Thyroid gland (tissue), 4 donors: ENCODE measurements at regions not wholly inside any gene's neighbourhood (a gene's known extent, or its start where the extent isn't known, plus 50 kb on each side); places are given as distances from the start of the nearest gene placed in this dataset.

Experiments used
- CTCF ChIP-seq, 6 experiments: fragments of 200-600 bp in 3 of 6; fragments of 450-650 bp in 3 of 6; sonication (generic) in 3 of 6; IDR thresholded peaks; one replicate each; pipeline ENCODE4 v1.5.1; 2016 to 2019; ENCODE audit warnings: antibody characterized with exemption in 6 of 6, mild to moderate bottlenecking in 2 of 6, inconsistent platforms in 1 of 6, moderate library complexity in 1 of 6
- POLR2A ChIP-seq, 2 donors: fragments of 450-650 bp; IDR thresholded peaks; one replicate each; pipeline ENCODE4 v1.6.1; 2017; ENCODE audit warnings: antibody characterized with exemption in 2 of 2, mild to moderate bottlenecking in 2 of 2, moderate library complexity in 1 of 2

GRCh38 chr10:57979956-57980355, 287.7 kb downstream of the IPMK start:
- TF ChIP-seq POLR2A (IDR thresholded peaks at IDR 0.05) (no peak), CTCF (IDR thresholded peaks at IDR 0.05) (no peak)
